ENCODE measurements at regions not wholly inside any gene's neighbourhood (a gene's known extent, or its start where the extent isn't known, plus 50 kb on each side); places are given as distances from the start of the nearest gene placed in this dataset.

DNA sequence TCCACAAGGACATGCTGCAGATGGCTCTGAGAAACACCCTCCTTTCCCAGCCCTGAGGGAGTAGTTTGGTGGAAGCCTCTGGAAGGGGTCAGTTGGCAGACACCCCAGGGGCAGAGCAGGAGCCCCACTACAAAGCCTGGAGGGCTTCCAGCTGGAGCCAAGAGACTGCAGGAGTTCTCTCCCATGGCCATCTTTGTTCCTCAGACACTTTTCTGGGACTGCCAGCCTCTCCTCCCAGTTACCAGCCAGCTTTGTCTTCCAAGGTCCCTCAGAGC is 91.0 kb upstream of the PJA1 start:
- H3K9me3 ChIP-seq (ENCODE audit: low read length): no peaks in the 10 kb centered on the region
- TF ChIP-seq EZH2 (IDR thresholded peaks at IDR 0.05; ENCODE audit: borderline replicate concordance, low read length) (no peak), CTCF (IDR thresholded peaks at IDR 0.05; ENCODE audit: low read length) (no peak)
- H3K4me2 ChIP-seq (ENCODE audit: low read length): no peak overlapping the region
- H3F3A ChIP-seq (ENCODE audit: insufficient read depth, low read length): no peaks in the 10 kb centered on the region
- no peaks in the 10 kb centered on the region for H3K9me2 ChIP-seq (ENCODE audit: low read depth, low read length)
- no peaks in the 10 kb centered on the region for H3K79me2 ChIP-seq (ENCODE audit: insufficient read depth, low read length)
- no peaks in the 10 kb centered on the region for H4K20me1 ChIP-seq (ENCODE audit: insufficient read depth, low read length)
- no peak overlapping the region for H3K4me3 ChIP-seq (ENCODE audit: low read depth, low read length, poor library complexity, severe bottlenecking)
- no peak overlapping the region for H3K9ac ChIP-seq (ENCODE audit: low read length)
- H3K36me3 ChIP-seq (ENCODE audit: insufficient read depth, low read length): no peaks in the 10 kb centered on the region
- no peak overlapping the region for H2AFZ ChIP-seq (ENCODE audit: low read length)
- no peaks in the 10 kb centered on the region for H3K4me1 ChIP-seq (ENCODE audit: insufficient read depth, low read length, severe bottlenecking)
- no peaks in the 10 kb centered on the region for H3K27me3 ChIP-seq (ENCODE audit: insufficient read depth, low read length)
- H3K27ac ChIP-seq (ENCODE audit: low read depth, low read length, poor library complexity, severe bottlenecking): no peak overlapping the region

GRCh38 chrX:69255441-69256290 is 90.4 kb upstream of the PJA1 start:
- Histone ChIP-seq H3K9me3 (ENCODE audit: low read length) (no peaks in the 10 kb centered on the region), H3K27me3 (ENCODE audit: insufficient read depth, low read length) (no peaks in the 10 kb centered on the region), H3K4me3 (ENCODE audit: low read depth, low read length, poor library complexity, severe bottlenecking) (no peak overlapping the region), H3K36me3 (ENCODE audit: insufficient read depth, low read length) (no peaks in the 10 kb centered on the region), H3K9ac (ENCODE audit: low read length) (no peak overlapping the region), H3K79me2 (ENCODE audit: insufficient read depth, low read length) (no peaks in the 10 kb centered on the region), H4K20me1 (ENCODE audit: insufficient read depth, low read length) (no peaks in the 10 kb centered on the region), H3F3A (ENCODE audit: insufficient read depth, low read length) (no peaks in the 10 kb centered on the region), H2AFZ (ENCODE audit: low read length) (no peak overlapping the region), H3K27ac (ENCODE audit: low read depth, low read length, poor library complexity, severe bottlenecking) (no peak overlapping the region), H3K4me2 (ENCODE audit: low read length) (no peak overlapping the region), H3K4me1 (ENCODE audit: insufficient read depth, low read length, severe bottlenecking) (no peaks in the 10 kb centered on the region), H3K9me2 (ENCODE audit: low read depth, low read length) (no peaks in the 10 kb centered on the region)
- TF ChIP-seq EZH2 (IDR thresholded peaks at IDR 0.05; ENCODE audit: borderline replicate concordance, low read length) (no peak), CTCF (IDR thresholded peaks at IDR 0.05; ENCODE audit: low read length) (no peak)

GRCh38 chrX:69253821-69254220 is 88.6 kb upstream of the PJA1 start:
- Histone ChIP-seq H3K36me3 (ENCODE audit: insufficient read depth, low read length) (no peaks in the 10 kb centered on the region), H3K4me2 (ENCODE audit: low read length) (no peak overlapping the region), H3K9me3 (ENCODE audit: low read length) (no peaks in the 10 kb centered on the region), H3K79me2 (ENCODE audit: insufficient read depth, low read length) (no peaks in the 10 kb centered on the region), H3K27ac (ENCODE audit: low read depth, low read length, poor library complexity, severe bottlenecking) (no peak overlapping the region), H3K4me3 (ENCODE audit: low read depth, low read length, poor library complexity, severe bottlenecking) (no peak overlapping the region), H2AFZ (ENCODE audit: low read length) (no peak overlapping the region), H3K4me1 (ENCODE audit: insufficient read depth, low read length, severe bottlenecking) (no peaks in the 10 kb centered on the region), H4K20me1 (ENCODE audit: insufficient read depth, low read length) (no peaks in the 10 kb centered on the region), H3K9me2 (ENCODE audit: low read depth, low read length) (no peaks in the 10 kb centered on the region), H3K9ac (ENCODE audit: low read length) (no peak overlapping the region), H3F3A (ENCODE audit: insufficient read depth, low read length) (no peaks in the 10 kb centered on the region), H3K27me3 (ENCODE audit: insufficient read depth, low read length) (no peaks in the 10 kb centered on the region)
- TF ChIP-seq EZH2 (IDR thresholded peaks at IDR 0.05; ENCODE audit: borderline replicate concordance, low read length) (no peak), CTCF (IDR thresholded peaks at IDR 0.05; ENCODE audit: low read length) (no peak)
